ENCODE measurements at regions not wholly inside any gene's neighbourhood (a gene's known extent, or its start where the extent isn't known, plus 50 kb on each side); places are given as distances from the start of the nearest gene placed in this dataset.

DNA sequence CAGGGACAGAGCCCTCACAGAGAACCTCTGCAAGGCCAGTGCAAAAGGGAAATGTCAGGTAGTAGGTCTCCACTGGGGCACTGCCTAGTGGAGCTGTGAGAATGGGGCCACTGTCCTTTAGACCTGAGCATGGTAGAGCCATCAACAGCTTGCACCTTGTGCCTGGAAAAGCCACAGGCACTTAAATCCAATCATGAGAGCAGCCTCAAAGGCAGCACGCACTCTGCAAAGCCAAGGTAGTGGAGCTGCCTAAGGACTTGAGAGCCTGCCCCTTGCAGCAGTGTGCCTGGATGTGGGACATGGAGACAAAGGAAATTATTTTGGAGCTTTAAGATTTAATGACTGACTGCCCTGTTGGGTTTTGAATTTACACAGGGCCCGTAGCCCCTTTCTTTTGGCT is 918.5 kb upstream of the POT1 start:
- no peak for TF ChIP-seq EZH2 (IDR thresholded peaks at IDR 0.05; ENCODE audit: insufficient read depth, low read length)
- TF ChIP-seq, protein P1, sequence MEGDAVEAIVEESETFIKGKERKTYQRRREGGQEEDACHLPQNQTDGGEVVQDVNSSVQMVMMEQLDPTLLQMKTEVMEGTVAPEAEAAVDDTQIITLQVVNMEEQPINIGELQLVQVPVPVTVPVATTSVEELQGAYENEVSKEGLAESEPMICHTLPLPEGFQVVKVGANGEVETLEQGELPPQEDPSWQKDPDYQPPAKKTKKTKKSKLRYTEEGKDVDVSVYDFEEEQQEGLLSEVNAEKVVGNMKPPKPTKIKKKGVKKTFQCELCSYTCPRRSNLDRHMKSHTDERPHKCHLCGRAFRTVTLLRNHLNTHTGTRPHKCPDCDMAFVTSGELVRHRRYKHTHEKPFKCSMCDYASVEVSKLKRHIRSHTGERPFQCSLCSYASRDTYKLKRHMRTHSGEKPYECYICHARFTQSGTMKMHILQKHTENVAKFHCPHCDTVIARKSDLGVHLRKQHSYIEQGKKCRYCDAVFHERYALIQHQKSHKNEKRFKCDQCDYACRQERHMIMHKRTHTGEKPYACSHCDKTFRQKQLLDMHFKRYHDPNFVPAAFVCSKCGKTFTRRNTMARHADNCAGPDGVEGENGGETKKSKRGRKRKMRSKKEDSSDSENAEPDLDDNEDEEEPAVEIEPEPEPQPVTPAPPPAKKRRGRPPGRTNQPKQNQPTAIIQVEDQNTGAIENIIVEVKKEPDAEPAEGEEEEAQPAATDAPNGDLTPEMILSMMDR (IDR thresholded peaks at IDR 0.05; ENCODE audit: insufficient read depth, low read depth, low read length): no peak

Data from astrocyte (in vitro differentiated cells and primary cell).